ENCODE measurements at regions not wholly inside any gene's neighbourhood (a gene's known extent, or its start where the extent isn't known, plus 50 kb on each side); places are given as distances from the start of the nearest gene placed in this dataset.

DNA sequence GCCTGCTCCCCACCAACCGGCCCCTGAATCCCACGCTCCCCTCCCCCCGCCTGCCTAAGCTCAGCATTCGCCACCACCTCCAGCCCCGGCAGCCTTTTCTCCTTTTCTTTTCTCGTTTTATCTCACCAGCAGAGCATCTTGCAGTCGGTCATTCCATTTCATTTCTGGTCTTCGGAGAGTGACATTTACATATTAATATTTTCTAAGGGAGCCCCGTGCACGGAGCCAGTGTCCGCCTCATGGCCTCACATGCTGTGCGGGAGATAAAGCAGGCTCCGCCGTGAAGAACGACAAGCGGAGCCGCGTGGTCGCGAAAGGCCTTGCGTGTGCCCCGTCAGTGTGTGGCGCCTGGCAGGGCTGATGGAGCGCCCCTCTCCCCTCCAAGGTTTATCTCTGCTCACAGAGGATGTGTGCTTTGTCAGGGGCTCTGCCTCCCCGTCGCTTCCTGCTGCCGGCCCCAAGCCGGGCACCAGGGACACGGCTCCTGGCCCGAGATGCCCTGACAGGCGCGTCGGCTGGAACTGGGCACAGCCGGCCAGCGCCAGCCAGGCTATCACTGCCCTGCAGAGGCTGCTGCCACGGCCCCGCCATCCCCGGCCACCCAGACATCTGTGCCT is 95.5 kb upstream of the GSE1 start:
- Histone ChIP-seq H3K27me3 (ENCODE audit: insufficient read depth, low read length) (no peaks in the 10 kb centered on the region), H3T11ph (ENCODE audit: low read length) (no peak overlapping the region), H3K4ac (ENCODE audit: low read depth, low read length) (no peak overlapping the region), H2BK5ac (ENCODE audit: insufficient read length, low read length) (no peak overlapping the region), H3K23me2 (ENCODE audit: insufficient read length, low read depth, low read length, poor library complexity, severe bottlenecking) (no peaks in the 10 kb centered on the region), H2AFZ (ENCODE audit: low read length) (no peak overlapping the region), H3K23ac (ENCODE audit: insufficient read length, low read depth, low read length) (no peak overlapping the region), H3K4me1 (ENCODE audit: insufficient read depth, low read length) (peaks cover 3% of the 10 kb centered on the region; the same call in 1 of the 2 replicates), H3K18ac (ENCODE audit: insufficient read length, low read depth, low read length) (no peak overlapping the region), H4K20me1 (ENCODE audit: control insufficient read depth, insufficient read depth, insufficient read length) (no peaks in the 10 kb centered on the region), H3K9me3 (ENCODE audit: control insufficient read depth, low read depth, low read length) (no peaks in the 10 kb centered on the region), H3K27ac (ENCODE audit: insufficient read length, low read depth, low read length) (no peak overlapping the region), H2BK12ac (ENCODE audit: insufficient read length, low read depth, low read length) (no peak overlapping the region), H3K4me2 (ENCODE audit: insufficient read depth, insufficient read length, low read length) (no peak overlapping the region), H2BK15ac (ENCODE audit: low read depth, low read length) (no peak overlapping the region), H3K79me1 (ENCODE audit: insufficient read depth, low read depth, low read length, poor library complexity, severe bottlenecking) (no peaks in the 10 kb centered on the region), H2AK5ac (ENCODE audit: insufficient read length, low read length) (no peak overlapping the region), H2BK120ac (ENCODE audit: low read depth, low read length, poor library complexity, severe bottlenecking) (no peak overlapping the region), H3K56ac (ENCODE audit: insufficient read length, low read depth, low read length) (no peak overlapping the region), H4K5ac (ENCODE audit: insufficient read length, low read depth, low read length) (no peak overlapping the region), H3K79me2 (ENCODE audit: insufficient read depth, low read length) (no peaks in the 10 kb centered on the region), H3K9ac (ENCODE audit: extremely low read depth, insufficient read length, low read length) (no peak overlapping the region), H3K14ac (ENCODE audit: insufficient read depth, low read length) (no peak overlapping the region; the same call in 1 of the 2 replicates), H2BK20ac (ENCODE audit: low read depth, low read length, poor library complexity, severe bottlenecking) (no peak overlapping the region), H4K8ac (replicated peaks; ENCODE audit: insufficient read length, low read depth, low read length) (no peak overlapping the region), H4K91ac (ENCODE audit: insufficient read length, low read depth, low read length) (no peak overlapping the region)
- H3K36me3 Mint-ChIP-seq (ENCODE audit: insufficient read depth in 1 of 3, low read depth in 3 of 3) = peaks cover 0 to 9% (median 8%) of the 10 kb centered on the region in 3 experiments; a peak in 4 of 7 replicates
- H3K9me3 Mint-ChIP-seq = peaks cover 0 to 6% of the 10 kb centered on the region in 2 experiments; a peak in 3 of 5 replicates
- DNase-seq = no peak
- peaks cover 19 to 47% of the 10 kb centered on the region in 2 experiments for H3K4me1 Mint-ChIP-seq
- H3K4me3 Mint-ChIP-seq = no peak overlapping the region
- no peaks in the 10 kb centered on the region; the same call in 1 of the 2 replicates for H3K27me3 Mint-ChIP-seq (ENCODE audit: low read depth)
- H3K27ac Mint-ChIP-seq = peak overlapping the region in 1 of 3 experiments; percentile 77; a peak in 2 of 7 replicates
- WGBS (ENCODE audit: extremely low coverage, insufficient read length, low lambda C conversion rate) = no CpG with 5 or more reads among the region's 38 CpGs
- TF ChIP-seq, protein P1, sequence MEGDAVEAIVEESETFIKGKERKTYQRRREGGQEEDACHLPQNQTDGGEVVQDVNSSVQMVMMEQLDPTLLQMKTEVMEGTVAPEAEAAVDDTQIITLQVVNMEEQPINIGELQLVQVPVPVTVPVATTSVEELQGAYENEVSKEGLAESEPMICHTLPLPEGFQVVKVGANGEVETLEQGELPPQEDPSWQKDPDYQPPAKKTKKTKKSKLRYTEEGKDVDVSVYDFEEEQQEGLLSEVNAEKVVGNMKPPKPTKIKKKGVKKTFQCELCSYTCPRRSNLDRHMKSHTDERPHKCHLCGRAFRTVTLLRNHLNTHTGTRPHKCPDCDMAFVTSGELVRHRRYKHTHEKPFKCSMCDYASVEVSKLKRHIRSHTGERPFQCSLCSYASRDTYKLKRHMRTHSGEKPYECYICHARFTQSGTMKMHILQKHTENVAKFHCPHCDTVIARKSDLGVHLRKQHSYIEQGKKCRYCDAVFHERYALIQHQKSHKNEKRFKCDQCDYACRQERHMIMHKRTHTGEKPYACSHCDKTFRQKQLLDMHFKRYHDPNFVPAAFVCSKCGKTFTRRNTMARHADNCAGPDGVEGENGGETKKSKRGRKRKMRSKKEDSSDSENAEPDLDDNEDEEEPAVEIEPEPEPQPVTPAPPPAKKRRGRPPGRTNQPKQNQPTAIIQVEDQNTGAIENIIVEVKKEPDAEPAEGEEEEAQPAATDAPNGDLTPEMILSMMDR (conservative IDR thresholded peaks at IDR 0.05) = no peak

Measured in H9 (cell line).